Osteoblast (primary cell): ENCODE measurements at regions not wholly inside any gene's neighbourhood (a gene's known extent, or its start where the extent isn't known, plus 50 kb on each side); places are given as distances from the start of the nearest gene placed in this dataset.
A peak's percentile ranks its signal among the peaks of the same experiment; 100 is the strongest.

ENCODE experiments used
- DNase-seq: peaks from one replicate; pipeline ENCODE4 v3.0.0; 2011; ENCODE audit warnings: low spot score, mixed read lengths; ENCODE audit not compliant: insufficient read length; ENCODE audit errors: missing footprints
- H2AFZ ChIP-seq: 2 replicates; pipeline ENCODE4 v1.6.0; 2011; ENCODE audit warnings: mild to moderate bottlenecking, low read length
- H3K27ac ChIP-seq: 2 replicates; pipeline ENCODE4 v1.5.1; 2011; ENCODE audit warnings: mild to moderate bottlenecking, low read depth, low read length, moderate library complexity
- H3K27me3 ChIP-seq: 2 replicates; pipeline ENCODE4 v1.6.0; 2012; ENCODE audit warnings: mild to moderate bottlenecking, control low read depth, inconsistent platforms, low read length, moderate library complexity; ENCODE audit not compliant: insufficient read depth
- H3K36me3 ChIP-seq: 2 replicates; pipeline ENCODE4 v1.5.1; 2011; ENCODE audit warnings: mild to moderate bottlenecking, low read length, control low read depth, moderate library complexity; ENCODE audit not compliant: insufficient read depth
- H3K4me1 ChIP-seq: 2 replicates; pipeline ENCODE4 v1.5.1; 2011; ENCODE audit warnings: mild to moderate bottlenecking, low read length, control low read depth, moderate library complexity; ENCODE audit not compliant: insufficient read depth
- H3K4me2 ChIP-seq: 2 replicates; pipeline ENCODE4 v1.6.0; 2011; ENCODE audit warnings: mild to moderate bottlenecking, low read length; ENCODE audit not compliant: insufficient read depth
- H3K4me3 ChIP-seq: fragments of 200-600 bp; sonication (generic); 3 replicates; pipeline ENCODE4 v1.5.1; 2012; ENCODE audit warnings: mild to moderate bottlenecking, low read length, inconsistent platforms; ENCODE audit not compliant: insufficient read depth
- H3K79me2 ChIP-seq: 2 replicates; pipeline ENCODE4 v1.6.0; 2012; ENCODE audit warnings: mild to moderate bottlenecking, low read length, control low read depth, inconsistent platforms; ENCODE audit not compliant: insufficient read depth
- H3K9me3 ChIP-seq: 2 replicates; pipeline ENCODE4 v1.5.1; 2011; ENCODE audit warnings: low read depth, low read length, control low read depth
- H4K20me1 ChIP-seq: 2 replicates; pipeline ENCODE4 v1.6.0; 2012; ENCODE audit warnings: mild to moderate bottlenecking, low read length, control low read depth; ENCODE audit not compliant: insufficient read depth
- TF ChIP-seq, protein P1 (sequence below): IDR thresholded peaks from 2 replicates; pipeline ENCODE4 v1.5.1; 2011; ENCODE audit warnings: mild to moderate bottlenecking, low read depth, low read length, moderate library complexity; ENCODE audit errors: extremely low read depth

DNA sequence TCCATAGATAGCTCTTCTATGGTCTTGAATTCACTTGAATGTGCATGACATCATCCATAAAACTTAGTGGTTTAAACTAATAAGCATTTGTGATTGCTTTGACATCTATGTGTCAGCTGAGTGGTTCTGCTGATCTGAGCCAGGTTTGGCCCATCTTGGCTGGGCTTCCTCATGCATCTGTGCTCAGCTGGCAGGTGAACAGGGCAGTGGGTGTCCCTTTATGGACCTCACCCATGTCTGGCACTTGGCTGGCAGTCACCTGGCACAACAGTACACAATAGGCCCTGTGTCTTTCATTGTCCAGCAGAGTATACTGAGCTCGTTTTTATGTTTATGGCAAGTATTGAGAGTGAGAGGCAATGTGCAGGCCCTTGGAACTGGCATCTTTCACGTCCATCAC lies 73.7 kb upstream of the CNTN6 start:
- no peak overlapping the region for H2AFZ ChIP-seq
- no peak for DNase-seq

DNA sequence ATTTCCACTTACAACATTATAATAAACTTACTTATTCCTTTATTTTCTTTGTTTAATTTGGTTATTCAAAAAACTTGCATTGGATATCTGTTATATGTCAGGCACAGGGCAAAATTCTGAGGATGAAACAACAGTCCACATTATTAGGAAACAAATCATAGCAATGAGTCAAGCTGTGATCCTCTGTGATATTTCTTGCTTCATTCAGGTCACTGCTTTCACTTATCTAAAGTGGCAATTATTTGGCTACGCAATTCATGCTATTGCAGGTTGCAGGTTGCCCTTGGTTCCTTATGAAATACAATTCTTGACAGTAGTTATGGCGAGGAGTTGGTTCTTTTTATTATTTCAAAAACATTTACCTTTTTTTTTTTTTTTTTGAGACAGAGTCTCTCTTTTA lies 66.4 kb upstream of the CNTN6 start:
- TF ChIP-seq, protein P1, sequence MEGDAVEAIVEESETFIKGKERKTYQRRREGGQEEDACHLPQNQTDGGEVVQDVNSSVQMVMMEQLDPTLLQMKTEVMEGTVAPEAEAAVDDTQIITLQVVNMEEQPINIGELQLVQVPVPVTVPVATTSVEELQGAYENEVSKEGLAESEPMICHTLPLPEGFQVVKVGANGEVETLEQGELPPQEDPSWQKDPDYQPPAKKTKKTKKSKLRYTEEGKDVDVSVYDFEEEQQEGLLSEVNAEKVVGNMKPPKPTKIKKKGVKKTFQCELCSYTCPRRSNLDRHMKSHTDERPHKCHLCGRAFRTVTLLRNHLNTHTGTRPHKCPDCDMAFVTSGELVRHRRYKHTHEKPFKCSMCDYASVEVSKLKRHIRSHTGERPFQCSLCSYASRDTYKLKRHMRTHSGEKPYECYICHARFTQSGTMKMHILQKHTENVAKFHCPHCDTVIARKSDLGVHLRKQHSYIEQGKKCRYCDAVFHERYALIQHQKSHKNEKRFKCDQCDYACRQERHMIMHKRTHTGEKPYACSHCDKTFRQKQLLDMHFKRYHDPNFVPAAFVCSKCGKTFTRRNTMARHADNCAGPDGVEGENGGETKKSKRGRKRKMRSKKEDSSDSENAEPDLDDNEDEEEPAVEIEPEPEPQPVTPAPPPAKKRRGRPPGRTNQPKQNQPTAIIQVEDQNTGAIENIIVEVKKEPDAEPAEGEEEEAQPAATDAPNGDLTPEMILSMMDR, result no peak
- Histone ChIP-seq H3K9me3 (no peaks in the 10 kb centered on the region), H2AFZ (no peak overlapping the region), H3K4me3 (no peak overlapping the region), H3K4me2 (no peak overlapping the region), H4K20me1 (no peaks in the 10 kb centered on the region), H3K79me2 (no peaks in the 10 kb centered on the region), H3K36me3 (no peaks in the 10 kb centered on the region), H3K27me3 (no peaks in the 10 kb centered on the region), H3K4me1 (no peaks in the 10 kb centered on the region), H3K27ac (no peak overlapping the region)
- no peak for DNase-seq

More for the DNA sequence above, 73.7 kb upstream of the CNTN6 start:
- Histone ChIP-seq H3K79me2 (no peaks in the 10 kb centered on the region), H3K4me2 (no peak overlapping the region), H3K27ac (no peak overlapping the region), H3K27me3 (no peaks in the 10 kb centered on the region), H3K4me3 (no peak overlapping the region), H3K9me3 (no peaks in the 10 kb centered on the region), H3K4me1 (no peaks in the 10 kb centered on the region), H4K20me1 (no peaks in the 10 kb centered on the region), H3K36me3 (no peaks in the 10 kb centered on the region)
- TF ChIP-seq, protein P1, result no peak

DNA sequence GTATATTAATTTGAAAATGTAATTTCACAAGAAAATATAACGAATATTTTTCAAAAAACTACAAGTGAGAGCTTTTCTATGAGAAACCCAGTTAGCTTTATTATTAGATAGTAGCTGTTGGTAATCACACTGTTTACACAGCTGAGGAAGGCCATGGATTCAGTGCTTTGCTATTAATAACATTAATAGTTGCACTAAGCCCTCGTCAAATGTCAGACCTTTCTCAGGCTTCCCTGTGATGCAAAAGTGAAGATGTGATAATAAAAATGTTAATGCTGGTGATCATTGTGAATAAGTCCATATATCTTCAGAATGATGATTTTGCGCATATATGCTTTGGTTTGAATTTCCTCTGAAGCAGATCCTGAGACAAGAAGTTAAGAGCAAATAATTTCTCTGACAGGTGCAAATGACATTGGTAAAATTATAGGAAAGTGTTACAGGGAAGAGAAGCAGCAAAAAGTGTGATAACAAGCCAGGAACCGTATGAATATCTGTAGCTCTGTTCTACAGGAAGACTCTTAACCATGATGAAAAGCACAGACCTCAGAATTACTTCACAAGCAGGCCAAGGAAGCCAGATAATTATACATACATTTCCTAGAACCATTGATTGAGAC lies 56.5 kb upstream of the CNTN6 start:
- H2AFZ ChIP-seq, result no peak overlapping the region
- no peaks in the 10 kb centered on the region for H3K27me3 ChIP-seq
- no peak for DNase-seq
- no peak overlapping the region for H3K4me2 ChIP-seq
- H3K27ac ChIP-seq, result no peak overlapping the region
- H3K4me1 ChIP-seq, result no peaks in the 10 kb centered on the region
- no peak overlapping the region for H3K4me3 ChIP-seq
- TF ChIP-seq, protein P1, result no peak
- no peaks in the 10 kb centered on the region for H3K36me3 ChIP-seq
- peaks cover 3% of the 10 kb centered on the region for H3K9me3 ChIP-seq
- H3K79me2 ChIP-seq, result no peaks in the 10 kb centered on the region
- H4K20me1 ChIP-seq, result no peaks in the 10 kb centered on the region

DNA sequence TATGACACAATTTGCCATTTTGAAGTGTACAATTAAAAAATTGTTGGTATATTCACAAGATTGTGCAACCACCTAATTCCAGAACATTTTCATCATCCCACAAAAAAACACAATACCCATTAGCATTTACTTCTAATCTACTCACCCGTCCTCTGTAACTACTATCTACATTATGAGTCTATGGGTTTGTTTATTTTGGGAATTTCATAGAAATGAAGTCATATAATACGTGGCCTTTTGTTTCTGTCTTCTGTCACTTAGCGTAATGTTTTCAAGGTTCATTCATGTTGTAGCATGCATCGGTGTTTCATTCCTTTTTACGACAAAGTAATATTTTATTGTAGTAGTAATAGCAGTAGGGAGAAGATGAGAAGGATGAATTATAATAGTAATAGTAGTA lies 55.2 kb upstream of the CNTN6 start:
- H3K27me3 ChIP-seq, result no peaks in the 10 kb centered on the region
- H2AFZ ChIP-seq, result no peak overlapping the region
- no peaks in the 10 kb centered on the region for H3K36me3 ChIP-seq
- H3K4me1 ChIP-seq, result no peaks in the 10 kb centered on the region
- no peaks in the 10 kb centered on the region for H4K20me1 ChIP-seq
- no peaks in the 10 kb centered on the region for H3K79me2 ChIP-seq
- no peak overlapping the region for H3K4me3 ChIP-seq
- no peak overlapping the region for H3K4me2 ChIP-seq
- peaks cover 3% of the 10 kb centered on the region for H3K9me3 ChIP-seq
- no peak overlapping the region for H3K27ac ChIP-seq
- TF ChIP-seq, protein P1, result no peak
- peak; percentile 11 for DNase-seq
